ENCODE measurements at regions not wholly inside any gene's neighbourhood (a gene's known extent, or its start where the extent isn't known, plus 50 kb on each side); places are given as distances from the start of the nearest gene placed in this dataset.

- DNase-seq (ENCODE audit: low spot score): no peak
These were observed 192.7 kb downstream of the ANAPC1 start for GRCh38 chr2:111691164-111691875.

GRCh38 chr2:111692311-111692710 is 191.7 kb downstream of the ANAPC1 start:
- no peak for DNase-seq (ENCODE audit: low spot score)

GRCh38 chr2:111694700-111695101 is 189.3 kb downstream of the ANAPC1 start:
- DNase-seq (ENCODE audit: low spot score): no peak

GRCh38 chr2:111695441-111696007 is 188.5 kb downstream of the ANAPC1 start:
- DNase-seq (ENCODE audit: low spot score): no peak

GRCh38 chr2:111696226-111696625 is 187.8 kb downstream of the ANAPC1 start:
- no peak for DNase-seq (ENCODE audit: low spot score)

- no peak for DNase-seq (ENCODE audit: low spot score)
These were observed 186.4 kb downstream of the ANAPC1 start for GRCh38 chr2:111697560-111697959.

GRCh38 chr2:111698089-111698488 is 185.9 kb downstream of the ANAPC1 start:
- no peak for DNase-seq (ENCODE audit: low spot score)

- peak; percentile 84 for DNase-seq (ENCODE audit: low spot score)
These were observed 185.0 kb downstream of the ANAPC1 start for GRCh38 chr2:111698743-111699554.

- DNase-seq (ENCODE audit: low spot score): peak; percentile 27
These were observed 182.7 kb downstream of the ANAPC1 start for GRCh38 chr2:111701266-111701665.

- peak; percentile 35 for DNase-seq (ENCODE audit: low spot score)
These were observed 182.2 kb downstream of the ANAPC1 start for GRCh38 chr2:111701798-111702118.

- peak; percentile 59 for DNase-seq (ENCODE audit: low spot score)
These were observed 181.7 kb downstream of the ANAPC1 start for GRCh38 chr2:111702119-111702803.

- DNase-seq (ENCODE audit: low spot score): no peak
These were observed 181.2 kb downstream of the ANAPC1 start for GRCh38 chr2:111702804-111703196.

GRCh38 chr2:111703759-111704158 is 180.2 kb downstream of the ANAPC1 start:
- DNase-seq (ENCODE audit: low spot score): peak; percentile 39

- peak; percentile 34 for DNase-seq (ENCODE audit: low spot score)
These were observed 179.7 kb downstream of the ANAPC1 start for GRCh38 chr2:111704246-111704645.

- DNase-seq (ENCODE audit: low spot score): no peak
These were observed 178.8 kb downstream of the ANAPC1 start for GRCh38 chr2:111705239-111705638.

- DNase-seq (ENCODE audit: low spot score): peak; percentile 62
These were observed 178.2 kb downstream of the ANAPC1 start for GRCh38 chr2:111705711-111706336.

- DNase-seq (ENCODE audit: low spot score): peak; percentile 30
These were observed 177.5 kb downstream of the ANAPC1 start for GRCh38 chr2:111706481-111707001.

GRCh38 chr2:111707700-111708099 is 176.3 kb downstream of the ANAPC1 start:
- no peak for DNase-seq (ENCODE audit: low spot score)

- no peak for DNase-seq (ENCODE audit: low spot score)
These were observed 175.4 kb downstream of the ANAPC1 start for GRCh38 chr2:111708476-111709180.

- DNase-seq (ENCODE audit: low spot score): no peak
These were observed 174.7 kb downstream of the ANAPC1 start for GRCh38 chr2:111709321-111709720.

- no peak for DNase-seq (ENCODE audit: low spot score)
These were observed 173.9 kb downstream of the ANAPC1 start for GRCh38 chr2:111710085-111710484.
